OCI-LY7 (cell line): ENCODE measurements at regions not wholly inside any gene's neighbourhood (a gene's known extent, or its start where the extent isn't known, plus 50 kb on each side); places are given as distances from the start of the nearest gene placed in this dataset.

Source experiments
- EZH2phosphoT487 ChIP-seq: fragments of 200-600 bp; sonication (generic); IDR thresholded peaks from 2 replicates; pipeline ENCODE4 v1.6.1; 2018; ENCODE audit warnings: low read depth, borderline replicate concordance, mild to moderate bottlenecking, mixed run types, antibody characterized with exemption, low read length, moderate library complexity, mixed read lengths
- TF ChIP-seq, protein P1 (sequence below): fragments of 200-600 bp; sonication (generic); conservative IDR thresholded peaks from 2 replicates; pipeline ENCODE4 v1.5.1; 2014; ENCODE audit warnings: mild to moderate bottlenecking, antibody characterized with exemption, low read length, moderate library complexity, mixed read lengths

DNA sequence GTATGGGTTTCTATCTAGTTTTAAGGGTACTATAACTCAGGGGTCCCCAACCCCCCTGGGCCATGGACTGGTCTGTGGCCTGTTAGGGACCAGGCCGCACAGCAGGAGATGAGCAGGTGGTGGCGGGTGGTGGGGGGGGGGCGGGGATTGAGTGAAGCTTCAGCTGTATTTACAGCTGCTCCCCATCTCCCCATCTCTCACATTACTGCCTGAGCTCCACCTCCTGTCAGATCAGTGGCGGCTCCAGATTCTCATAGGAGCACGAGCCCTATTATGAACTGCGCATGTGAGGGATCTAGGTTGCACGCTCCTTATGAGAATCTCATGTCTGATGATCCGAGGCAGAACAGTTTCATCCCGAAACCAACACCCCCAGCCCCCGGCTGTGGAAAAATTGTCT is 95.1 kb upstream of the SLC45A1 start:
- TF ChIP-seq, protein P1, sequence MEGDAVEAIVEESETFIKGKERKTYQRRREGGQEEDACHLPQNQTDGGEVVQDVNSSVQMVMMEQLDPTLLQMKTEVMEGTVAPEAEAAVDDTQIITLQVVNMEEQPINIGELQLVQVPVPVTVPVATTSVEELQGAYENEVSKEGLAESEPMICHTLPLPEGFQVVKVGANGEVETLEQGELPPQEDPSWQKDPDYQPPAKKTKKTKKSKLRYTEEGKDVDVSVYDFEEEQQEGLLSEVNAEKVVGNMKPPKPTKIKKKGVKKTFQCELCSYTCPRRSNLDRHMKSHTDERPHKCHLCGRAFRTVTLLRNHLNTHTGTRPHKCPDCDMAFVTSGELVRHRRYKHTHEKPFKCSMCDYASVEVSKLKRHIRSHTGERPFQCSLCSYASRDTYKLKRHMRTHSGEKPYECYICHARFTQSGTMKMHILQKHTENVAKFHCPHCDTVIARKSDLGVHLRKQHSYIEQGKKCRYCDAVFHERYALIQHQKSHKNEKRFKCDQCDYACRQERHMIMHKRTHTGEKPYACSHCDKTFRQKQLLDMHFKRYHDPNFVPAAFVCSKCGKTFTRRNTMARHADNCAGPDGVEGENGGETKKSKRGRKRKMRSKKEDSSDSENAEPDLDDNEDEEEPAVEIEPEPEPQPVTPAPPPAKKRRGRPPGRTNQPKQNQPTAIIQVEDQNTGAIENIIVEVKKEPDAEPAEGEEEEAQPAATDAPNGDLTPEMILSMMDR, result no peak
- TF ChIP-seq EZH2phosphoT487, result no peak
